OCI-LY1 (cell line): ENCODE measurements at regions not wholly inside any gene's neighbourhood (a gene's known extent, or its start where the extent isn't known, plus 50 kb on each side); places are given as distances from the start of the nearest gene placed in this dataset.

ENCODE experiments used
- H2AFZ ChIP-seq: fragments of 200-600 bp; sonication (generic), shearing (Covaris generic); 2 replicates; pipeline ENCODE4 v1.6.0; 2014; ENCODE audit warnings: antibody characterized with exemption, mild to moderate bottlenecking, low read length
- H3F3A ChIP-seq: fragments of 200-600 bp; sonication (generic), shearing (Covaris generic); 2 replicates; pipeline ENCODE4 v1.6.0; 2014; ENCODE audit warnings: mild to moderate bottlenecking, antibody characterized with exemption, low read length, moderate library complexity; ENCODE audit not compliant: insufficient read depth
- H3K27ac ChIP-seq: fragments of 200-600 bp; sonication (generic); 2 replicates; pipeline ENCODE4 v1.5.1; 2014; ENCODE audit warnings: low read length, mixed run types, mild to moderate bottlenecking, low read depth; ENCODE audit not compliant: poor library complexity, severe bottlenecking
- H3K27me3 ChIP-seq: fragments of 200-600 bp; sonication (generic); 2 replicates; pipeline ENCODE4 v1.6.0; 2014; ENCODE audit warnings: antibody characterized with exemption, mild to moderate bottlenecking, low read length, moderate library complexity; ENCODE audit not compliant: insufficient read depth
- H3K36me3 ChIP-seq: fragments of 200-600 bp; sonication (generic); 2 replicates; pipeline ENCODE4 v1.6.1; 2014; ENCODE audit warnings: mild to moderate bottlenecking, antibody characterized with exemption, low read length, moderate library complexity, mixed read lengths; ENCODE audit not compliant: insufficient read depth
- H3K4me1 ChIP-seq: fragments of 200-600 bp; sonication (generic); 2 replicates; pipeline ENCODE4 v1.5.1; 2014; ENCODE audit warnings: mild to moderate bottlenecking, low read length, moderate library complexity; ENCODE audit not compliant: insufficient read depth, severe bottlenecking
- H3K4me2 ChIP-seq: fragments of 200-600 bp; sonication (generic), shearing (Covaris generic); 2 replicates; pipeline ENCODE4 v1.6.1; 2014; ENCODE audit warnings: low read length
- H3K4me3 ChIP-seq: fragments of 200-600 bp; sonication (generic); 2 replicates; pipeline ENCODE4 v1.5.1; 2014; ENCODE audit warnings: low read length, low read depth, mild to moderate bottlenecking, mixed read lengths; ENCODE audit not compliant: poor library complexity, severe bottlenecking
- H3K79me2 ChIP-seq: fragments of 200-600 bp; shearing (Covaris generic); 2 replicates; pipeline ENCODE4 v1.6.1; 2016; ENCODE audit warnings: mixed run types, low read length, mixed read lengths; ENCODE audit not compliant: insufficient read depth
- H3K9ac ChIP-seq: fragments of 200-600 bp; sonication (generic), shearing (Covaris generic); 2 replicates; pipeline ENCODE4 v1.6.1; 2014; ENCODE audit warnings: mild to moderate bottlenecking, low read length, mixed read lengths
- H3K9me2 ChIP-seq: fragments of 200-600 bp; sonication (generic), shearing (Covaris generic); 2 replicates; pipeline ENCODE4 v1.6.1; 2014; ENCODE audit warnings: low read depth, mild to moderate bottlenecking, low read length, mixed read lengths
- H3K9me3 ChIP-seq: fragments of 200-600 bp; shearing (Covaris generic); 2 replicates; pipeline ENCODE4 v1.6.1; 2014; ENCODE audit warnings: low read length, mixed read lengths
- H4K20me1 ChIP-seq: fragments of 200-600 bp; sonication (generic), shearing (Covaris generic); 2 replicates; pipeline ENCODE4 v1.6.0; 2016; ENCODE audit warnings: mild to moderate bottlenecking, low read length; ENCODE audit not compliant: insufficient read depth
- EZH2 ChIP-seq: fragments of 200-600 bp; sonication (generic), shearing (Covaris generic); IDR thresholded peaks from 2 replicates; pipeline ENCODE4 v1.8.0; 2017; ENCODE audit warnings: borderline replicate concordance, mixed run types, mild to moderate bottlenecking, antibody characterized with exemption, low read length, moderate library complexity, mixed read lengths
- TF ChIP-seq, protein P1 (sequence below): fragments of 200-600 bp; sonication (generic), shearing (Covaris generic); IDR thresholded peaks from 2 replicates; pipeline ENCODE4 v1.5.1; 2017; ENCODE audit warnings: mild to moderate bottlenecking, antibody characterized with exemption, low read length, moderate library complexity, mixed read lengths

DNA sequence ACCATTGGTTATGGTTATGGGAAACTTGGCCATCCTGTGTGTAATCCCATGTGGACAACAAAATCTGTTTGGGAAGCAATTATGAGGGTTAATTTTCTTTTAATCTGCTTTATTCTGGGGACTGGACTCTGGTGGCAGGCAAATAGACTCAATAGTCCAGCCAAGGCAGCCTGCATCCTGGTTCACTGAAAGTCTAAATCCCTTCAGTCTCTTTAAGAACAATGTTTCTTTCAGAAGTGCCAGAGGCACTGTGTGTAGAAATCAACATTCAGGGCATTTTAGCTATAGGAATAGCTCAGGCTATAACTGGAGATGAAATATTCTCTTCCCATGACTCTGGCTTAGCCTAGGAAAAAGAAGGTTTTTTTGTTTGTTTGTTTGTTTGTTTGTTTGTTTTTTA lies 118.0 kb downstream of the SPATA31D1 start:
- Histone ChIP-seq H3K4me2 (no peak overlapping the region), H3K4me1 (peaks cover 79% of the 10 kb centered on the region), H3K9me2 (no peaks in the 10 kb centered on the region), H4K20me1 (no peaks in the 10 kb centered on the region), H3K27ac (peak overlapping the region; percentile 60), H3K27me3 (no peaks in the 10 kb centered on the region), H3K9me3 (no peaks in the 10 kb centered on the region), H3K36me3 (no peaks in the 10 kb centered on the region), H3K79me2 (no peaks in the 10 kb centered on the region), H2AFZ (no peak overlapping the region), H3K4me3 (no peak overlapping the region), H3K9ac (no peak overlapping the region), H3F3A (no peaks in the 10 kb centered on the region)
- TF ChIP-seq EZH2: no peak
- TF ChIP-seq, protein P1, sequence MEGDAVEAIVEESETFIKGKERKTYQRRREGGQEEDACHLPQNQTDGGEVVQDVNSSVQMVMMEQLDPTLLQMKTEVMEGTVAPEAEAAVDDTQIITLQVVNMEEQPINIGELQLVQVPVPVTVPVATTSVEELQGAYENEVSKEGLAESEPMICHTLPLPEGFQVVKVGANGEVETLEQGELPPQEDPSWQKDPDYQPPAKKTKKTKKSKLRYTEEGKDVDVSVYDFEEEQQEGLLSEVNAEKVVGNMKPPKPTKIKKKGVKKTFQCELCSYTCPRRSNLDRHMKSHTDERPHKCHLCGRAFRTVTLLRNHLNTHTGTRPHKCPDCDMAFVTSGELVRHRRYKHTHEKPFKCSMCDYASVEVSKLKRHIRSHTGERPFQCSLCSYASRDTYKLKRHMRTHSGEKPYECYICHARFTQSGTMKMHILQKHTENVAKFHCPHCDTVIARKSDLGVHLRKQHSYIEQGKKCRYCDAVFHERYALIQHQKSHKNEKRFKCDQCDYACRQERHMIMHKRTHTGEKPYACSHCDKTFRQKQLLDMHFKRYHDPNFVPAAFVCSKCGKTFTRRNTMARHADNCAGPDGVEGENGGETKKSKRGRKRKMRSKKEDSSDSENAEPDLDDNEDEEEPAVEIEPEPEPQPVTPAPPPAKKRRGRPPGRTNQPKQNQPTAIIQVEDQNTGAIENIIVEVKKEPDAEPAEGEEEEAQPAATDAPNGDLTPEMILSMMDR: no peak

DNA sequence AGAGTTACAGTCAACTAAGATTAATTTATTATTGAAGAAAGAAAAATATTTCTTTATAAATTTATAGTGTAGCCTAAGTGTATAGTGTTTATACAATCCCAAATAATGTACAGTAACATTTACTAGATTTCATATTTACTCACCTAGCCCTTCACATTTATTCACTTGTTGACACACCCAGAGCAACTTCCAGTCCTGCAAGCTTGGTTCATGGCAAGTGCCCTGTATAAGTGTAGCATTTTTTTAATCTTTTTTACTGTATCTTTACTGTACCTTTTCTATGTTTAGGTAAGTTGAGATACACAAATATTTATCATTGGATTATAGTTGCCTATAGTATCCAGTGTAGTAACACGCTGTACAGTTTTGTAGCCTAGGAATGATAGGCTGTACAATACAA lies 119.9 kb downstream of the SPATA31D1 start:
- no peaks in the 10 kb centered on the region for H3K27me3 ChIP-seq
- no peak overlapping the region for H3K4me3 ChIP-seq
- TF ChIP-seq EZH2: no peak
- TF ChIP-seq, protein P1: no peak
- no peaks in the 10 kb centered on the region for H3K9me2 ChIP-seq
- H3K36me3 ChIP-seq: no peaks in the 10 kb centered on the region
- no peak overlapping the region; the same call in 1 of the 2 replicates for H3K9ac ChIP-seq
- H3K27ac ChIP-seq: peak overlapping the region; percentile 74
- H3F3A ChIP-seq: no peaks in the 10 kb centered on the region
- H2AFZ ChIP-seq: no peak overlapping the region
- no peaks in the 10 kb centered on the region for H3K9me3 ChIP-seq
- no peaks in the 10 kb centered on the region for H3K79me2 ChIP-seq
- H3K4me1 ChIP-seq: peaks cover 59% of the 10 kb centered on the region
- H3K4me2 ChIP-seq: no peak overlapping the region; the same call in 1 of the 2 replicates
- H4K20me1 ChIP-seq: no peaks in the 10 kb centered on the region

DNA sequence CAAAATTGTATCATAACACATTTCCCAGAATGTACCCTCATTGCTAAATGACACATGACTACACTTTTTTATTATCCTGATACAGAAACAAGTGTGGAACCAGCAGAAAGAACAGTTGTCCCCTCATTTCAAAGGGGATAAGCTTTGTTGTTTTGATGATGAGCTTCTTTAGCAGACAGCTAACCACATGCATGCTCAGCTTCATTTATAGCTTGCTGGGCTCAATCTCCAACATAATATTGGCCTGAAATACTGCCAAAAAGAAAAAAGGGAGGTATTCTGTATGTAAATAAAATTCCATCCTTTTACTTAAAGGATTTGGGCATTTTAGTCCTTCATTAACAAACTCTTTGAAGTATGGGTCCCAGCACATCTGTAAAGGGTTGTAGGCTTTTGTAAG lies 120.4 kb downstream of the SPATA31D1 start:
- Histone ChIP-seq H3K4me2 (peak overlapping the region; percentile 5; the same call in 1 of the 2 replicates), H3K9me2 (no peaks in the 10 kb centered on the region), H2AFZ (no peak overlapping the region), H3K79me2 (no peaks in the 10 kb centered on the region), H3K9me3 (no peaks in the 10 kb centered on the region), H3K4me3 (no peak overlapping the region), H3K36me3 (no peaks in the 10 kb centered on the region), H3K9ac (no peak overlapping the region; the same call in 1 of the 2 replicates), H4K20me1 (no peaks in the 10 kb centered on the region), H3F3A (no peaks in the 10 kb centered on the region), H3K4me1 (peaks cover 55% of the 10 kb centered on the region), H3K27ac (peak overlapping the region; percentile 74), H3K27me3 (no peaks in the 10 kb centered on the region)
- TF ChIP-seq, protein P1: no peak
- no peak for TF ChIP-seq EZH2
